ENCODE measurements at regions not wholly inside any gene's neighbourhood (a gene's known extent, or its start where the extent isn't known, plus 50 kb on each side); places are given as distances from the start of the nearest gene placed in this dataset.

DNA sequence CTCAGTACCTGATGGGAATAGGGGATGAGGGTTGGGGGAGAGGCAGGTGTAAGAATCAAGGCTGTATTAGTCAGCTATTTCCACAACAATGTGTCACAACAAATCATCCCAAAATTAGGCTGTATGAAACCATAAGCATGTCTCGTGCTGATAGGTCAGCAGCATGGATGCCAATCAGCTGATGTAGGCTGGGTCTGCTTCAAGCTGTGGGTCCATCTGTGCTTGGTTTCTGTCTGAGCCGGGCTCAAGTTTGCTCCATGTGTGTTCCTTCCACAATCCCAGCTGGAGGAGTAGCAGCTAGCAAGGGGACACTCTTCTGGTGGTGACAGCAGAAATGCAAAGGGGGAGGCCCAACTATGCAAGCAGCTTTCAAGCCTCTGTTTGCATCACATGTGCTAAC lies 97.9 kb upstream of the ZNF746 start:
- Histone ChIP-seq H3K4me1 (ENCODE audit: control insufficient read depth in 2 of 3, insufficient read depth in 2 of 3, low read depth in 1 of 3, low read length in 3 of 3) (no peaks in the 10 kb centered on the region), H3K27me3 (ENCODE audit: control insufficient read depth, insufficient read depth, low read length) (no peaks in the 10 kb centered on the region), H3K4me3 (ENCODE audit: low read length in 3 of 3) (no peak overlapping the region), H3K36me3 (ENCODE audit: control insufficient read depth in 2 of 3, insufficient read depth in 3 of 3, low read length in 3 of 3) (peaks cover 0 to 15% (median 12%) of the 10 kb centered on the region in 3 donors), H3K9me3 (ENCODE audit: control insufficient read depth in 2 of 3, insufficient read depth in 1 of 3, low read length in 3 of 3) (no peaks in the 10 kb centered on the region), H3K9ac (ENCODE audit: low read length in 3 of 3) (no peak overlapping the region), H3K27ac (ENCODE audit: low read depth in 2 of 2, low read length in 2 of 2) (no peak overlapping the region)
- FAIRE-seq (no peak), DNase-seq (no peak)
- intact Hi-C loops (cut with DNase I) = no loop called here
- TF ChIP-seq, protein P1, sequence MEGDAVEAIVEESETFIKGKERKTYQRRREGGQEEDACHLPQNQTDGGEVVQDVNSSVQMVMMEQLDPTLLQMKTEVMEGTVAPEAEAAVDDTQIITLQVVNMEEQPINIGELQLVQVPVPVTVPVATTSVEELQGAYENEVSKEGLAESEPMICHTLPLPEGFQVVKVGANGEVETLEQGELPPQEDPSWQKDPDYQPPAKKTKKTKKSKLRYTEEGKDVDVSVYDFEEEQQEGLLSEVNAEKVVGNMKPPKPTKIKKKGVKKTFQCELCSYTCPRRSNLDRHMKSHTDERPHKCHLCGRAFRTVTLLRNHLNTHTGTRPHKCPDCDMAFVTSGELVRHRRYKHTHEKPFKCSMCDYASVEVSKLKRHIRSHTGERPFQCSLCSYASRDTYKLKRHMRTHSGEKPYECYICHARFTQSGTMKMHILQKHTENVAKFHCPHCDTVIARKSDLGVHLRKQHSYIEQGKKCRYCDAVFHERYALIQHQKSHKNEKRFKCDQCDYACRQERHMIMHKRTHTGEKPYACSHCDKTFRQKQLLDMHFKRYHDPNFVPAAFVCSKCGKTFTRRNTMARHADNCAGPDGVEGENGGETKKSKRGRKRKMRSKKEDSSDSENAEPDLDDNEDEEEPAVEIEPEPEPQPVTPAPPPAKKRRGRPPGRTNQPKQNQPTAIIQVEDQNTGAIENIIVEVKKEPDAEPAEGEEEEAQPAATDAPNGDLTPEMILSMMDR (IDR thresholded peaks at IDR 0.05; ENCODE audit: borderline replicate concordance, extremely low read depth, insufficient read depth) = no peak

DNA sequence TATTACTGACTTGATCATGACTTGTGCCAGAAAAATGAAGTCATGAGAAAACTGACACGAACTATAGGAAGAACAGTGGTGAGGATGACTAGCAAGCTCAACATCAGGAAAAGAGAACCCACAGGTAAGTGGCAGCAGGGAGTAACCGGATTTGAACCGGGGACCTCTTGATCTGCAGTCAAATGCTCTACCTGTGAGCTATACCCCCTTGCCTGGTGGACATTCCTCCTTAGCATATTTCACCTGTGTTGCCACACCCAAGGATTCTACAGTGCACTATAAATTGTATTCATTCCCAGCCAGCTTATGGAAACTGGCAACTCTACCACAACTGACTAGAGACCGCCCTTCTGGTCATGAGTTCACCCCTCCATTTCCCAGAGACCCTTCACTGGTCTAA lies 97.5 kb upstream of the ZNF746 start:
- Histone ChIP-seq H3K4me1 (ENCODE audit: control insufficient read depth in 2 of 3, insufficient read depth in 2 of 3, low read depth in 1 of 3, low read length in 3 of 3) (no peaks in the 10 kb centered on the region), H3K4me3 (ENCODE audit: low read length in 3 of 3) (no peak overlapping the region), H3K27me3 (ENCODE audit: control insufficient read depth, insufficient read depth, low read length) (no peaks in the 10 kb centered on the region), H3K9ac (ENCODE audit: low read length in 3 of 3) (no peak overlapping the region), H3K9me3 (ENCODE audit: control insufficient read depth in 2 of 3, insufficient read depth in 1 of 3, low read length in 3 of 3) (no peaks in the 10 kb centered on the region), H3K36me3 (ENCODE audit: control insufficient read depth in 2 of 3, insufficient read depth in 3 of 3, low read length in 3 of 3) (peaks cover 0 to 15% (median 12%) of the 10 kb centered on the region in 3 donors), H3K27ac (ENCODE audit: low read depth in 2 of 2, low read length in 2 of 2) (no peak overlapping the region)
- TF ChIP-seq, protein P1 (IDR thresholded peaks at IDR 0.05; ENCODE audit: borderline replicate concordance, extremely low read depth, insufficient read depth) = no peak
- intact Hi-C loops (cut with DNase I) = no loop called here
- FAIRE-seq = no peak
- DNase-seq = no peak

DNA sequence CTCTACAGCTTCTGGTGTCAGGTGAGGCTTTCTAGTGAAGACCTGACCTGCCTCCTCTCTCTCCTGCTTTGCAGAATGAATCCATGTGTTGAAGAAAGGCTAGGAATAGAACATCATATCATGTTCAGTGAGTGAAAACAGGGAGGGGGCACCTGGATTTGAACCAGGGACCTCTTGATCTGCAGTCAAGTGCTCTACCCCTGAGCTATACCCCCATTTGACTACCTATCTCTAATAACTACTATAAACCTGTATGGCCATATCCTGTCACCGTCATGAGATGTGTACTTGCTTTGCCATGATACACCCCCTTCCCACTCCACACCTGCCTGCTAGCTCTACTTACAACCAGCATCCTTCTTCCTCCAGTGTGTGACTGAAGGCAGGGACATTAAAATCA lies 91.3 kb upstream of the ZNF746 start:
- Histone ChIP-seq H3K4me1 (ENCODE audit: control insufficient read depth in 2 of 3, insufficient read depth in 2 of 3, low read depth in 1 of 3, low read length in 3 of 3) (no peaks in the 10 kb centered on the region), H3K27me3 (ENCODE audit: control insufficient read depth, insufficient read depth, low read length) (no peaks in the 10 kb centered on the region), H3K9me3 (ENCODE audit: control insufficient read depth in 2 of 3, insufficient read depth in 1 of 3, low read length in 3 of 3) (no peaks in the 10 kb centered on the region), H3K4me3 (ENCODE audit: low read length in 3 of 3) (no peak overlapping the region), H3K9ac (ENCODE audit: low read length in 3 of 3) (no peak overlapping the region), H3K36me3 (ENCODE audit: control insufficient read depth in 2 of 3, insufficient read depth in 3 of 3, low read length in 3 of 3) (peaks cover 5 to 16% (median 11%) of the 10 kb centered on the region in 3 donors), H3K27ac (ENCODE audit: low read depth in 2 of 2, low read length in 2 of 2) (no peak overlapping the region)
- no peak for DNase-seq
- intact Hi-C loops (cut with DNase I) = no loop called here
- FAIRE-seq = no peak
- TF ChIP-seq, protein P1 (IDR thresholded peaks at IDR 0.05; ENCODE audit: borderline replicate concordance, extremely low read depth, insufficient read depth) = no peak

Data from kidney (tissue), 13 donors.